GM19025 (cell line): ENCODE measurements at regions not wholly inside any gene's neighbourhood (a gene's known extent, or its start where the extent isn't known, plus 50 kb on each side); places are given as distances from the start of the nearest gene placed in this dataset.
"Not testable (repeated sequence)": the region's sequence is repeated elsewhere in the genome, so short reads cannot be mapped to it uniquely, and the experiment has no call there.

ENCODE experiments used
- ATAC-seq: cut with Tn5 transposase; IDR thresholded peaks from one replicate; pipeline ENCODE4 v1.9.1; 2021; ENCODE audit warnings: mild to moderate bottlenecking, low read depth, moderate library complexity; ENCODE audit not compliant: unreplicated experiment

GRCh38 chr21:17738176-17738953 lies 80.8 kb downstream of the C21orf91 start:
- no peak for ATAC-seq

- ATAC-seq, result no peak
These were observed 83.1 kb downstream of the C21orf91 start for GRCh38 chr21:17736072-17736471.

- no peak for ATAC-seq
These were observed 85.9 kb downstream of the C21orf91 start for GRCh38 chr21:17733209-17733608.

GRCh38 chr21:17732306-17732705 lies 86.8 kb downstream of the C21orf91 start:
- no peak for ATAC-seq

GRCh38 chr21:17731554-17731953 lies 87.6 kb downstream of the C21orf91 start:
- ATAC-seq, result no peak

GRCh38 chr21:17730782-17731181 lies 88.4 kb downstream of the C21orf91 start:
- no peak for ATAC-seq

GRCh38 chr21:17729455-17729854 lies 89.7 kb downstream of the C21orf91 start:
- ATAC-seq, result no peak

GRCh38 chr21:17727361-17727760 lies 91.8 kb downstream of the C21orf91 start:
- no peak for ATAC-seq

- no peak for ATAC-seq
These were observed 92.9 kb downstream of the C21orf91 start for GRCh38 chr21:17726047-17726829.

- ATAC-seq, result no peak
These were observed 93.8 kb downstream of the C21orf91 start for GRCh38 chr21:17725339-17725738.

- ATAC-seq, result no peak
These were observed 100.2 kb upstream of the BTG3 start for GRCh38 chr21:17712887-17713286.

- ATAC-seq, result no peak
These were observed 99.2 kb upstream of the BTG3 start for GRCh38 chr21:17711896-17712295.

- peak; percentile 98 for ATAC-seq
These were observed 96.5 kb upstream of the BTG3 start for GRCh38 chr21:17709266-17709611.

GRCh38 chr21:17708522-17709265 lies 96.0 kb upstream of the BTG3 start:
- peak; percentile 38 for ATAC-seq

- no peak for ATAC-seq
These were observed 87.0 kb upstream of the BTG3 start for GRCh38 chr21:17699524-17700189.

GRCh38 chr21:17697473-17697872 lies 84.8 kb upstream of the BTG3 start:
- ATAC-seq, result no peak

- ATAC-seq, result not testable (repeated sequence)
These were observed 81.7 kb upstream of the BTG3 start for GRCh38 chr21:17694416-17694815.

- ATAC-seq, result no peak
These were observed 81.1 kb upstream of the BTG3 start for GRCh38 chr21:17693801-17694200.

GRCh38 chr21:17690078-17690494 lies 77.4 kb upstream of the BTG3 start:
- no peak for ATAC-seq
